ENCODE measurements at regions not wholly inside any gene's neighbourhood (a gene's known extent, or its start where the extent isn't known, plus 50 kb on each side); places are given as distances from the start of the nearest gene placed in this dataset.
A peak's percentile ranks its signal among the peaks of the same experiment; 100 is the strongest.

DNA sequence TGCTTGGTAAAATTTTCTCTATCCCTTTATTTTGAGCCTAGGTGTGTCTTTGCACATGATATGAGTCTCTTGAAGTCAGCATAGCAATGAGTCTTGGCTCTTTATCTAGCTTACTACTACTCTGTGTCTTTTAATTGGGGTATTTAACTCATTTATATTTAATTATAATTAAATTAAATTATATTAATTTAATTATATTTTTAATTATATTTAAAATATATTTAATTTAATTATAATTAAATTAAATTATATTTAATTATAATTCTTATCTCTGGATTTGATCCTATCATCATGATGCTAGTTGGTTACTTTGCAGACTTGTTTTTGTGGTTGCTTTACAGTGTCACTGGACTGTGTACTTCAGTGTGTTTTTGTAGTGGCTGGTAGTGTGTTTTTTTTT is 201.2 kb upstream of the ITM2A start:
- TF ChIP-seq, protein P1, sequence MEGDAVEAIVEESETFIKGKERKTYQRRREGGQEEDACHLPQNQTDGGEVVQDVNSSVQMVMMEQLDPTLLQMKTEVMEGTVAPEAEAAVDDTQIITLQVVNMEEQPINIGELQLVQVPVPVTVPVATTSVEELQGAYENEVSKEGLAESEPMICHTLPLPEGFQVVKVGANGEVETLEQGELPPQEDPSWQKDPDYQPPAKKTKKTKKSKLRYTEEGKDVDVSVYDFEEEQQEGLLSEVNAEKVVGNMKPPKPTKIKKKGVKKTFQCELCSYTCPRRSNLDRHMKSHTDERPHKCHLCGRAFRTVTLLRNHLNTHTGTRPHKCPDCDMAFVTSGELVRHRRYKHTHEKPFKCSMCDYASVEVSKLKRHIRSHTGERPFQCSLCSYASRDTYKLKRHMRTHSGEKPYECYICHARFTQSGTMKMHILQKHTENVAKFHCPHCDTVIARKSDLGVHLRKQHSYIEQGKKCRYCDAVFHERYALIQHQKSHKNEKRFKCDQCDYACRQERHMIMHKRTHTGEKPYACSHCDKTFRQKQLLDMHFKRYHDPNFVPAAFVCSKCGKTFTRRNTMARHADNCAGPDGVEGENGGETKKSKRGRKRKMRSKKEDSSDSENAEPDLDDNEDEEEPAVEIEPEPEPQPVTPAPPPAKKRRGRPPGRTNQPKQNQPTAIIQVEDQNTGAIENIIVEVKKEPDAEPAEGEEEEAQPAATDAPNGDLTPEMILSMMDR (IDR thresholded peaks at IDR 0.05; ENCODE audit: control insufficient read depth, extremely low read depth, insufficient read depth), result no peak
- DNase-seq (ENCODE audit: low read depth), result no peak
- H3K4me3 ChIP-seq (ENCODE audit: low read depth, low read length), result no peak overlapping the region

DNA sequence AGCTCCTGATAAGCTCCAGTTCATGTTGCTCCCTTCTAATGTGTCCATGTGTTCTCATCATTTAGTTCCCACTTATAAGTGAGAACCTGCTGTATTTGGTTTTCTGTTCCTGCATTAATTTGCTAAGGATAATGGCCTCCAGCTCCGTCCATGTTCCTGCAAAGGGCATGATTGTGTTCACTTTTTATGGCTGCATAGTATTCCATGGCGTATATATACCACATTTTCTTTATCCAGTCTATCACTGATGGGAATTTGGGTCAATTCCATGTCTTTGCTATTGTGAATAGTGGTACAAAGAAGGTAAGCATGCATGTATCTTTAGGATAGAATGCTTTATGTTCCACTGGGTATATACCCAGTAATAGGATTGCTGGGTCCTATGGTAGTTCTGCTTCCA is 197.2 kb upstream of the ITM2A start:
- TF ChIP-seq, protein P1 (IDR thresholded peaks at IDR 0.05; ENCODE audit: control insufficient read depth, extremely low read depth, insufficient read depth), result no peak
- no peak overlapping the region for H3K4me3 ChIP-seq (ENCODE audit: low read depth, low read length)
- no peak for DNase-seq (ENCODE audit: low read depth)

DNA sequence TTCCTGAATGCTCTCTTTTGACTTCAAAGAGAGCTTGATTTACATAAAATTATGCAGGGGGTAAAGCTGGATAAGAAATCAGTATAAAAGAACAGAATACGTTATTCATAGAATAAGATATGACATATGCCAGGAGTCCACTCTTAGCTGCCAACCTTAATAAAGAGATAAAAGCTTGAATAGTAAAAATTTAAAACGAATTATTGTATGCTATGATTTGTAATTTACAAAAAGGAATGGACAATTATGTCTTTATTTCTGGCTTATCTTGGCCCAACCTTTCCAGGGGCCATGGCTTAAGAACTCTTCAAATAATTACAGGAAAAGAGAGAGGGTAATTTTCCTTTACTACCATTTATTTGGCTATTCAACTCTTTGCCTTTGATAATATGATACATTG is 192.2 kb upstream of the ITM2A start:
- H3K4me3 ChIP-seq (ENCODE audit: low read depth, low read length), result no peak overlapping the region
- no peak for DNase-seq (ENCODE audit: low read depth)
- TF ChIP-seq, protein P1 (IDR thresholded peaks at IDR 0.05; ENCODE audit: control insufficient read depth, extremely low read depth, insufficient read depth), result no peak

DNA sequence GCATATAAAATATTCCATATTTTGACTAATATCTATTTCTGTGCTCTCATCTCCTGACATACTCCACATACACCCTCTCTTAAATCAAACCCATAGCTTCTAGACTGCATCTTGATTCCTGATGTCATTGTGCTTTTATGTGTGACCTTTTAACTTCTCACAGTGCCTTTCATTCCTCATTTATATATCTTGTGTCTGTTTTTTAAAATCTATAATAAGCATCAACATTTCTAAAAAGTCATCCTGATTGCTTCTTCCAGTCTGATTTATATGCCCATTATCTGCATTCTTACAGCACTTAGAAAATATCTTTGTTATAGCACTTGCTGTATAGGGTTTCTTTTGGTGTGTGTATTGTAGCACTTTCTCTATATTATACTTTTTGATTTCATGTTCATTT is 190.1 kb upstream of the ITM2A start:
- H3K4me3 ChIP-seq (ENCODE audit: low read depth, low read length), result no peak overlapping the region
- no peak for DNase-seq (ENCODE audit: low read depth)
- TF ChIP-seq, protein P1 (IDR thresholded peaks at IDR 0.05; ENCODE audit: control insufficient read depth, extremely low read depth, insufficient read depth), result no peak

DNA sequence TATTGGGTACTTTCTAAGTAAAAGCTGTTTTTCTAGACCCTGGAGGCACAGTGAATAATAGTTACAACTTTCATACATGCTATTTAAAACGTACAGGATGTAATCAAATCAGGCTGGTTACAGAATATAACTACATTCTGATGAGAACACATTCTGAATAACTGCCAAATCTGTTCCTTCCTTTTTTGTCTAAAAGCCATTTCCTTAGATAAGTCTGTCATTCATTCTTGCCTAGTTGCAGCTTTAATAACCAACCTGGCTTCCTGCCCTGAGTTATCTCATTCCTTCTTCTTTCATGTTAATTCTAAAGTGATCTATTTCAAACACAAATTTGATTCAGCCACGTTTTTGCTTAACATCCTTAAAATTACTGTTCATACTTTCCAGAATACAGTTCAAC is 189.7 kb upstream of the ITM2A start:
- TF ChIP-seq, protein P1 (IDR thresholded peaks at IDR 0.05; ENCODE audit: control insufficient read depth, extremely low read depth, insufficient read depth), result no peak
- no peak overlapping the region for H3K4me3 ChIP-seq (ENCODE audit: low read depth, low read length)
- DNase-seq (ENCODE audit: low read depth), result no peak

DNA sequence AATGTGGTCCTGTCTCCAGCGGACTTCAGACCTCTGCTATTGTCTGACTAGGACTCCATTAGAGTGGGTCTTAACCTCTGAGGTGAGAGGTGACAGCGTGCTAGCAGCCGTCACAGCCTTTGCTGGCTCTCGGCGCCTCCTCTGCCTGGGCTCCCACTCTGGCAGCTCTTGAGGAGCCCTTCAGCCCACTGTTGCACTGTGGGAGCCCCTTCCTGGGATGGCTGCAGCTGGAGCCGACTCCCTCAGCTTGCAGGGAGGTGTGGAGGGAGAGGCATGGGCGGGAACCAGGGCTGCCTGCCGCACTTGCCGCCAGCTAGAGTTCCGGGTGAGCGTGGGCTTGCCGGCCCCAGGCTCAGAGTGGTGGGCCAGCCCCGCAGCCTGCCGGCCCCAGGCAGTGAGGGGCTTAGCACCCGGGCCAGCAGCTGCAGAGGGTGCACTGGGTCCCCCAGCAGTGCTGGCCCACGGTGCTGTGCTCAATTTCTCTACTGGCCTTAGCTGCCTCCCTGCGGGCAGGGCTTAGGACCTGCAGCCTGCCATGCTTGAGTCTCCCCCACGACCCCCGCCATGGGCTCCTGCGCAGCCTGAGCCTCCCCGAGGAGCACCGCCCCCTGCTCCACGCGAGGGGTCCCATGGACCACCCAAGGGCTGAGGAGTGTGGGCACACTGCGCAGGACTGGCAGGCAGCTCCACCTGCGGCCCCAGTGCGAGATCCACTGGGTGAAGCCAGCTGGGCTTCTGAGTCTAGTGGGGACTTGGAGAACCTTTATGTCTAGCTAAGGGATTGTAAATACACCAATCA is 163.4 kb upstream of the ITM2A start:
- no peak overlapping the region for H3K4me3 ChIP-seq (ENCODE audit: low read depth, low read length)
- TF ChIP-seq, protein P1 (IDR thresholded peaks at IDR 0.05; ENCODE audit: control insufficient read depth, extremely low read depth, insufficient read depth), result no peak
- no peak for DNase-seq (ENCODE audit: low read depth)

DNA sequence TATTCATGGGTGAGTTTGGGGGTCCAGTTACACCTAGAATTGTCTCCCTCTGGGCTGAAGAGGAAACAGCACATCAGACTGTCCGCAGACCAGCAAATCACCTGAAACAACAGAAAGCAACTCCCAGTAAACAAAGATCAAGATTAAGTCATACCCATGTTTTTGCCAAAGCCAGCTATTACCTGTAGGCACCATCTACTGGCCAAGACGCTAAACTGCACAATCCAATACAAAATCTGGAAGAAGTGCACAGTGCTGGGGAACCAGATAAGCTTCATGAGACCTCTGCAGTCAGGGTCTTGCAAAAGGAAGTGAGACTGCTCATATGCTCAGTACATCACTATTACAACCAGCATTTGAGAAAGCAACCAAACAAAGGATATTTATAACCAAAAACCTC is 157.5 kb upstream of the ITM2A start:
- no peak overlapping the region for H3K4me3 ChIP-seq (ENCODE audit: low read depth, low read length)
- TF ChIP-seq, protein P1 (IDR thresholded peaks at IDR 0.05; ENCODE audit: control insufficient read depth, extremely low read depth, insufficient read depth), result peak; percentile 51
- DNase-seq (ENCODE audit: low read depth), result peak; percentile 2

Data from LNCaP clone FGC (cell line).